ENCODE measurements at regions not wholly inside any gene's neighbourhood (a gene's known extent, or its start where the extent isn't known, plus 50 kb on each side); places are given as distances from the start of the nearest gene placed in this dataset.

DNA sequence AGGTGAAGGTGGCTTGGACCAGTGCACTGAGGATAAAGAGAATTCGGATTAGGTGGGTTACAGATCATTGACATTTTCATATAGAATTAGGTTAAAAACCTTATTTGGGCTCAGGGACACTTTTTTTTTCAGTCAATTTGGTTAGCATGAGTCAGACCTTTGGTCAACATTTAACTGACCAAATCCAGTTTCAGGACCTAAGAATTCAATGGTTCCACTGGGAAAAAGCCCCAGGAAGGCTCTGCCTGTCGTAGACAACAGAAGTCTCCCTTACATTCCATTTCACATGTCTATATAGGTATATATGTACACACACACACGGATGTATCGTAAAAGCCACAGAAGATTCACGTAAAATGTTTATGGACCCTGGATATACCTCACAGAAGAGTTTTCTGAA lies 184.2 kb upstream of the RREB1 start:
- ChIA-PET POLR2A (no interaction called here), CTCF (no interaction called here)
- TF ChIP-seq, protein P1, sequence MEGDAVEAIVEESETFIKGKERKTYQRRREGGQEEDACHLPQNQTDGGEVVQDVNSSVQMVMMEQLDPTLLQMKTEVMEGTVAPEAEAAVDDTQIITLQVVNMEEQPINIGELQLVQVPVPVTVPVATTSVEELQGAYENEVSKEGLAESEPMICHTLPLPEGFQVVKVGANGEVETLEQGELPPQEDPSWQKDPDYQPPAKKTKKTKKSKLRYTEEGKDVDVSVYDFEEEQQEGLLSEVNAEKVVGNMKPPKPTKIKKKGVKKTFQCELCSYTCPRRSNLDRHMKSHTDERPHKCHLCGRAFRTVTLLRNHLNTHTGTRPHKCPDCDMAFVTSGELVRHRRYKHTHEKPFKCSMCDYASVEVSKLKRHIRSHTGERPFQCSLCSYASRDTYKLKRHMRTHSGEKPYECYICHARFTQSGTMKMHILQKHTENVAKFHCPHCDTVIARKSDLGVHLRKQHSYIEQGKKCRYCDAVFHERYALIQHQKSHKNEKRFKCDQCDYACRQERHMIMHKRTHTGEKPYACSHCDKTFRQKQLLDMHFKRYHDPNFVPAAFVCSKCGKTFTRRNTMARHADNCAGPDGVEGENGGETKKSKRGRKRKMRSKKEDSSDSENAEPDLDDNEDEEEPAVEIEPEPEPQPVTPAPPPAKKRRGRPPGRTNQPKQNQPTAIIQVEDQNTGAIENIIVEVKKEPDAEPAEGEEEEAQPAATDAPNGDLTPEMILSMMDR (IDR thresholded peaks at IDR 0.05; ENCODE audit: insufficient read depth, low read length, missing control alignments) = no peak
- DNase-seq (ENCODE audit: low read depth, low spot score) = no peak
- H3K4me3 ChIP-seq (ENCODE audit: low read depth, low read length) = no peak overlapping the region

DNA sequence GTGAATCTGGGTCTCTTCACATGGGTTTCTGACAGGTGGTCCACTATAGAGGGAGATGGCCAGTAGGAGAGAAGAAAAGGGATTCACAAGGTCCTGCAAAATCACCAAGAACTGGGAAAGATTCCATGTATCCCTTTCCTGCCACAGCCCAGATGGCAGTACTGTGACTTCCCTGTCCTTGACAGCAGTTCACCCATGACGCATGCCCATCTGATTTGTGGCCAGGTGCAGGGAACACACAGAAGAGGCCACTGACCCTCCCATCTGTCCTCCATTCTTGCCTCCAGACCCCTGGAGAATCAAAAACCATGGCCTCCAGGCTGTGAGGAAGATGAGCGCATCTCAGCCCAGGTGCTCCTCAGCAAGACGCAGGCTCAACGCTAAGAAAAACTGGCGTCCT lies 183.1 kb upstream of the RREB1 start:
- DNase-seq (ENCODE audit: low read depth, low spot score) = no peak
- TF ChIP-seq, protein P1 (IDR thresholded peaks at IDR 0.05; ENCODE audit: insufficient read depth, low read length, missing control alignments) = no peak
- ChIA-PET POLR2A (no interaction called here), CTCF (no interaction called here)
- H3K4me3 ChIP-seq (ENCODE audit: low read depth, low read length) = no peak overlapping the region

DNA sequence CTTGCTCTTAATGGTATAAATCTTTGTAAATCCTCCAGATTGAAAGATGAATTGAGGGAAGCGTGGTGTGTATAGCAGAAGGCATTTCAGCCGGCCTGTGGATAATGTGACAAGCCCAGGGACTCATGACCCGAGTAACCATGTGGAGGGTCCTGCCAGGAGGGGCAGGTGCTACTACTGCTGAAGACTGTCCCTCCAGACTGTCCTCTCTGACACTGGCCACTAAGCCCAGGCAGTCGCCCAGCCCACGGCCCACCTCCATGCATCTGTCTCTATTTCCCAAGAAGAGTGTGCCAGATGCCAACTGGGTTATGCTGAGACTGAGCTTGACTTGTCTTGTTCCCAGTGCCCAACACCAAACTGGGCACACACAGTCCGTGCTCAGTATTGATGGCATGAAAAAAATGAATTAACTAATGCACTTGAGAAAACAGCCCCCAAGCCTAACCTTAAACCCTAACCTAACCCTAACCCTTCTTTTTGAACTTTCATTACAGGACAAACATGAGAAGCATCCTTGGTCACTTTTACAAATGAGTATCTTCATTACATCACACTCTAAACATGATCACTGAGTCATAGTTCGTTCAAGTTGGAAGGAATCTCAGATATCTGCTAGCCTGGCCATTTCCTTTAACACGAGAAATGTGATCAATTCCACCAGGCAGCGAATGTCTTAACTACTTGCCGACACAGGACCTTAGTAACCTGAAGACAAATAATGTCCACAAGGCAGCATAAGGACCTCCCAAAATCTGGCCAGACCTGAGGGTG lies 182.2 kb upstream of the RREB1 start:
- CTCF ChIA-PET = no interaction called here
- TF ChIP-seq, protein P1 (IDR thresholded peaks at IDR 0.05; ENCODE audit: insufficient read depth, low read length, missing control alignments) = no peak
- POLR2A ChIA-PET = no interaction called here
- no peak for DNase-seq (ENCODE audit: low read depth, low spot score)
- H3K4me3 ChIP-seq (ENCODE audit: low read depth, low read length) = no peak overlapping the region

DNA sequence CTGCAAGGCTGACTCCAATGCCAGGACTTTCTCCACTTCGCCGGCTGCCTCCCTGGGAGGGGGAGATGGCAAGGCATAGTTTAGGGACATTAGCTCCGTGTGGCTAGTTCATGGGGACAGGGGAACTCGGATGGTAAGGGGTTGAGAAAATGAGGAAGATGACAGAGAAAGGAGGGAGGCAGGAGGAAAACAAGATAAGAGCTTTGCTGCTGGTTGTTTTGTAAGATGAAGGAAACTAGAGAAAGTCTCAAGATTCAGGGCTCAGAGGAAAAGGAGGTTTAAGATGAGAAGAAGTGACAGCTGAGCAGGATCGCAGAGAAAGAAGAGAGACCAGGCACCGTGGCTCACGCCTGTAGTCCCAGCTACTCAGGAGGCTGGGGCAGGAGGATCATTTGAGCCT lies 180.9 kb upstream of the RREB1 start:
- ChIA-PET POLR2A (no interaction called here), CTCF (no interaction called here)
- TF ChIP-seq, protein P1 (IDR thresholded peaks at IDR 0.05; ENCODE audit: insufficient read depth, low read length, missing control alignments) = no peak
- no peak overlapping the region for H3K4me3 ChIP-seq (ENCODE audit: low read depth, low read length)
- DNase-seq (ENCODE audit: low read depth, low spot score) = no peak

DNA sequence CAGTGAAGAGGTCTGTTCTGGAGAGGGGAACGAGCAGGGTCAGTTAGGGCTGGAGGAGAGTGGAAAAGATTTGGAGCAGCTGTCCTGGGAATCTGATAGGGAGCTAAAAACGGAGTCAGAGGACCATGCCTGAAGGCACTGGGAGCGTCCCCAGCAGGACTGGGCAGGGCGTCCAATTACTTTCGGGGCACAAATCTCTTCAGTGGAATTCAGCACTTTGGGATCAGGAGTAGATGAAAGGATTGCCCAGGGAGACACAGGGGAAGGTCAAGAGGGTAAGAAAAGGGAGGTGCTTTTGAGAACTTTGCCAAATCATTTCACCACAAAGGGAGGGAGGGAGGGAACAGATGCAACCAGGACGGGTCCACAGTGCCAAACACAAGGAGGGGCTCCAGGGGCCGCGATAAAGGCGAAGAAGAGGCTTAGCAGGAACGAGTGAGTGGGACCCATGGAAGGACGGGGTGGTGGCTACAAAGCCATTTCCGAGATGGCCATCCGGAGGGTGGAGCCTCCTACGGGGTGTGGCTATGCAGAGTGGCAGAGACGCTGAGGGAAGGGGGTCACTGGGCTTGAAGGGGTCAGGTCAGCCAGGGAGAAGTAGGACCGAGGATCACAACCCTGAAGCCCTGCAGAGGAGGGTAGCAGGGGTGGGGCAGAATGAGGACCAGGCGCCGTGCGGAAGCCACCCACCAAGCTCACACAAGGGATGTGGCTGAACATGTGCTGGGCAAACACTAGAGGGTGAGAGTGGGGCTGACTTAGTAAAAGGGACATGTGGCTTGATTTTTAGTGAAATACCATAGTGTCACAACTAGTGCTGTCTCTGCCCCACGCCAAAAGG lies 180.0 kb upstream of the RREB1 start:
- DNase-seq (ENCODE audit: low read depth, low spot score) = no peak
- ChIA-PET CTCF (no interaction called here), POLR2A (no interaction called here)

More for the DNA sequence above, 180.0 kb upstream of the RREB1 start:
- H3K4me3 ChIP-seq (ENCODE audit: low read depth, low read length) = no peak overlapping the region
- TF ChIP-seq, protein P1 (IDR thresholded peaks at IDR 0.05; ENCODE audit: insufficient read depth, low read length, missing control alignments) = no peak

All from AG04449 (cell line).